AG04449 (cell line): ENCODE measurements at regions not wholly inside any gene's neighbourhood (a gene's known extent, or its start where the extent isn't known, plus 50 kb on each side); places are given as distances from the start of the nearest gene placed in this dataset.

Experiments
- CTCF ChIA-PET: fragments of 350-600 bp; formaldehyde crosslinking; extraction: SDS; loops from one replicate; lab custom pipeline; 2021; ENCODE audit warnings: antibody characterized with exemption; lab: Yijun Ruan, JAX
- POLR2A ChIA-PET: fragments of 400-600, 350-600 bp; formaldehyde crosslinking; extraction: SDS; loops from one replicate; lab custom pipeline; 2020; ENCODE audit warnings: antibody characterized with exemption, inconsistent platforms; lab: Yijun Ruan, JAX
- DNase-seq: peaks from one replicate; pipeline ENCODE4 v3.0.0-alpha.2; 2010; ENCODE audit warnings: low read depth, low spot score
- H3K4me3 ChIP-seq: 2 replicates; pipeline ENCODE4 v1.5.1; 2011; ENCODE audit warnings: low read depth, mild to moderate bottlenecking, control low read depth, low read length
- TF ChIP-seq, protein P1 (sequence below): IDR thresholded peaks from one replicate; pipeline ENCODE4 v1.5.1; 2011; ENCODE audit warnings: mild to moderate bottlenecking, moderate library complexity, low read length, control low read depth, inconsistent platforms; ENCODE audit not compliant: insufficient read depth; ENCODE audit errors: missing control alignments

DNA sequence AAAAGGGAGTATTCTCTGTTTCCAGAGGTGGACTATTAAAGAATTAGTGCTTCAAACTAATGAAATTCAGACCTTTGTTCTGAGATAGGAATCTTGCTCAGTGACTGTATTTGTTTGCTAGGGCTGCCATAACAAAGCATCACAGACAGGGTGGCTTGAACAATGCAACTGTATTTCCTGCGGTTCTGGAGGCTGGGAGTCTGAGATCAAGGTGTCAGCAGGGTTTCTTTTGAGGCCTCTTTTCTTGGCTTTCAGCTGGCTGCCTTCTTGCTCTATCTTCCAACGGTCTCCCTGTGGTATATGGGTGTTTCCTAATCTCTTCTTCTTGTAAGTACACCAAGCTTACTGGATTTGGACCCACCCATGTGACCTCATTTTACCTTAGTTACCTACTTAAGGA is 264.6 kb upstream of the PROX1 start:
- CTCF ChIA-PET = no interaction called here
- no peak for DNase-seq
- TF ChIP-seq, protein P1, sequence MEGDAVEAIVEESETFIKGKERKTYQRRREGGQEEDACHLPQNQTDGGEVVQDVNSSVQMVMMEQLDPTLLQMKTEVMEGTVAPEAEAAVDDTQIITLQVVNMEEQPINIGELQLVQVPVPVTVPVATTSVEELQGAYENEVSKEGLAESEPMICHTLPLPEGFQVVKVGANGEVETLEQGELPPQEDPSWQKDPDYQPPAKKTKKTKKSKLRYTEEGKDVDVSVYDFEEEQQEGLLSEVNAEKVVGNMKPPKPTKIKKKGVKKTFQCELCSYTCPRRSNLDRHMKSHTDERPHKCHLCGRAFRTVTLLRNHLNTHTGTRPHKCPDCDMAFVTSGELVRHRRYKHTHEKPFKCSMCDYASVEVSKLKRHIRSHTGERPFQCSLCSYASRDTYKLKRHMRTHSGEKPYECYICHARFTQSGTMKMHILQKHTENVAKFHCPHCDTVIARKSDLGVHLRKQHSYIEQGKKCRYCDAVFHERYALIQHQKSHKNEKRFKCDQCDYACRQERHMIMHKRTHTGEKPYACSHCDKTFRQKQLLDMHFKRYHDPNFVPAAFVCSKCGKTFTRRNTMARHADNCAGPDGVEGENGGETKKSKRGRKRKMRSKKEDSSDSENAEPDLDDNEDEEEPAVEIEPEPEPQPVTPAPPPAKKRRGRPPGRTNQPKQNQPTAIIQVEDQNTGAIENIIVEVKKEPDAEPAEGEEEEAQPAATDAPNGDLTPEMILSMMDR = no peak
- H3K4me3 ChIP-seq = no peak overlapping the region
- POLR2A ChIA-PET = no interaction called here

DNA sequence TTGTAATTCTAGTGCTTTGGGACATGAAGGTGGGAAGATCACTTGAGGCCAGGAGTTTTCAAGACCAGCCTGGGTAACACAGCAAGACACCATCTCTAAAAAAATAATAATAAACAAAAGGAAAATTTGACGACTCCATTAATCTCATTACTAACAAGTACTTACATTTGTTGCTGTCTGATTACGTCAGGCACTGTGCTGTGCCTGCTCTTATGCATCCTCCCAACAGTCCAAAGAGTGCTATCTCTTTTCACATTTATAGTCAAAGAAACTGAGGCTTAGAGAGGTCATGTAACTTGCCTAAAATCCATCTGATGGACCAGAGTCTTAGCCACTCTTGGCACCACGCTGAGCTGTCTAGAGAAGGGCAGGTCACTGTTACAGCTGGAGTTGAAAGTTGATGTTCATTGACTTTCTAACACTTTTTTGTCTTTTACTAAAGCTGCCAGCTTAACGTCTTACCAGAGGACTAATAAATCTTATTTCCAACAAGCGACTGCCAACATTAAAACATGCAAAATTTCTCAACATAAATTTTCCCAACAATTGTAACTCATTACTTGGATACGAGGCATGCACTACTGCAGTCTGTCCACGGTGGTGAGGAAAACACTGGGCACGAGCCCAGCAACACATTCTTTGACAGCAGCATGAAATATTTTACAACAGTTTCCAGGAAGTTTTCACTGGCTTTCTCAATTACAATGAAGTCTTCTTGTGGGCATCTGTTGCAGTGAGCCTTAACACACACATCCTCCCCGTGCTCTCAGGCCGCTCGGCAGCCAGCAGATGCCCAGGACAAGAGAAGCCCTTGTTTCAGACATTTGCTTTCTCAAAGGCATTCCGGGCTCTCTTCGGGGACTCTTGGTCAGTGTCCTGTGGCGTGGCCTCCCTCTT is 262.9 kb upstream of the PROX1 start:
- CTCF ChIA-PET = no interaction called here
- POLR2A ChIA-PET = no interaction called here
- DNase-seq = no peak
- TF ChIP-seq, protein P1 = no peak
- no peak overlapping the region for H3K4me3 ChIP-seq

DNA sequence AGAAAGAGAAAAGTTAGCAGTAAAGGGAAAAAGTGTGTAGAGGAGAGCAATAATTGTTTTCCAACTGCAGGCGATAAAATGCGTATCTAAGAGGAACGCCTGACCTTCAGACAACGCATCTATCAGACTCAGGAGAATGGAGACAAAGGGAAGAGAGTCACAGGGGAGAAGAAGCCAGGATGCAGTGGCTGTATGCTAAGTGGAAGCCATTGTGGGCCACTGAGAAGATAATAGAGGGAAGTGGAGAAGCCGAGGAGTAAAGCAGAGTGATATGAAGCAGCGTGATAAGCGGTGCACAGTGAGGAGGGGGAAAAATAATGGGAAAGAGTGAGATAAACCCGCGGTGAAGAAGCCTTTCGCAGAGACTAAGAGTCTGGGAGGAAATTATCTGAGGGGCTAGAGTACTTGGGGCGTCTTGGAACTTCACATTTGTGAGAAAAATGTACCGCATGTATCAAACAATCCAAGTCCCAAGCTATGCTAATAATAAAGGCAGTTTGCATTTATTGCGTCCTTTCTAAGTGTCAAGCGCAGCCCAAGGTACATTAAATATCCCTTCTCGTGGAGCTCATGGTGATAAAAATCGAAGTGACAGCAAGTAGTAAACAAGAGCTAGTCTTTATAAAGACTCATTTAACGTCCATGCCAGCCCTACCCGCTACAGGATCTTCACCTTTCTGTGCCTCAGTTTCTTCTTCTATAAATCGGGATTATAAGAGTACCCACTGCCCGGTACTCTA is 259.8 kb upstream of the PROX1 start:
- TF ChIP-seq, protein P1 = no peak
- DNase-seq = no peak
- ChIA-PET POLR2A (no interaction called here), CTCF (no interaction called here)
- H3K4me3 ChIP-seq = no peak overlapping the region

DNA sequence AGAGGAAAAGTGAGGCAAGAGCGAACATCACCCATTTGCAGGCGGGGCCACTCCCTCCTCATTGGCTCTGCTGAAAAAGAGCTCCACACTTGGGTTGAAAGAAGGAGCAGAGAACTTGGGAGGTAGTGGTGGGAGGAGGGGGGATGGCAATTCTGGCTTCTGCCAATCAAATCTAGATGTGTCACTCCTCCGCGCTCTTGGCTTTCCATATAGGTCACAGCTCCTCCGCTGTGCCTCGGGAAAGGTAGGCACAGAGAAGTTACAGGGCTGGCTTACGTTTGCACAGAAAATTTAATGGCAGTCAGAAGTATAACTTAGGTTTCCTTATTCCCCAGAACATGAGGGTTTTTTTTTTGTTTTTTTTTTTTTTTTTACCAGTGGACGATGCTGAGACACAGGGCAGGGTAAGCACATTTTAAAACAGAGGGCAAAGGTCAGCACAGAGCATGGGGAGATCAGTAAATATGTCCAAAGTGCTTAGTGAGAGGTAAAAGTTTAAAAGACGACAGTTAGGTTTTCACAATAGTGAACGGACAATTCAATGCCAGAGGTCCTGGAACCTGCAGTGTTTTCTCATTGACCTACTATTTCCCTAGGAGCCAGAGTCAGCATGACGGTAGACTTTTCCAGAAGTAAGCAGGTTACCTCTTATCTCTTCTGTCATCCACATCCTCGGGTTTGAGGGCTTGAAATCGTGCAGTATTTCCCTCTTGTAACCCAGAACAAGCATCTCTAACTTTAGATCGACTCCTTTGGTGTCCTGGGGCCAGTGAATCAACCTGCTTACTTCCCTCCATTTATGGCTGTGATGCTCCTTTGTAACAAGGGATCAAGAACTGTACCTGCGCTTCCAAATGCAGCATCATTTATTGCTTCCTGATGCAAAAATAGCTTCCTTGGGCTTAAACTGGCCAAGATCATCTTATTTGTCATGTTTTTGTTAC is 258.9 kb upstream of the PROX1 start:
- no peak overlapping the region for H3K4me3 ChIP-seq
- POLR2A ChIA-PET = no interaction called here
- no peak for DNase-seq
- TF ChIP-seq, protein P1 = no peak
- CTCF ChIA-PET = no interaction called here

DNA sequence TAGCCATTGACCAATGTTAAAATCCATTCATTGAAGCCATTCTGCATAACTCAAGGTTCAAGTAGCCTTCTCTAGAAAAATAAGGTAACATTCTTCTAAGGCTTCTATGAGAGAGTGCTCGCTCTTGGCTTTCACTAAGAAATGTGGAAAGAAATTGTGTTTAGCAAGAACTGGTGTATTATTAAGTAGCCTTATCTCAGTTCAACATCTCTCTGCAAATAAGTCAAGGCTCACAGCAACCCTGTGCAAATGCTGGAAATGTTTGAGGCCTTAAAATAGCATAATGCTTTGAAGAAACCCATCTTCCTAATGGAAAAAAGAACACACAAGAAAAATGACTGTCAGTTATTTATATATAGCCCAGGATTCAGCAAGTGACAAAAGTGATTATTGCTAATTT is 254.1 kb upstream of the PROX1 start:
- TF ChIP-seq, protein P1 = no peak
- POLR2A ChIA-PET = no interaction called here
- DNase-seq = no peak
- H3K4me3 ChIP-seq = no peak overlapping the region
- CTCF ChIA-PET = no interaction called here
